ENCODE measurements at regions not wholly inside any gene's neighbourhood (a gene's known extent, or its start where the extent isn't known, plus 50 kb on each side); places are given as distances from the start of the nearest gene placed in this dataset.
"Not testable (repeated sequence)": the region's sequence is repeated elsewhere in the genome, so short reads cannot be mapped to it uniquely, and the experiment has no call there.

DNA sequence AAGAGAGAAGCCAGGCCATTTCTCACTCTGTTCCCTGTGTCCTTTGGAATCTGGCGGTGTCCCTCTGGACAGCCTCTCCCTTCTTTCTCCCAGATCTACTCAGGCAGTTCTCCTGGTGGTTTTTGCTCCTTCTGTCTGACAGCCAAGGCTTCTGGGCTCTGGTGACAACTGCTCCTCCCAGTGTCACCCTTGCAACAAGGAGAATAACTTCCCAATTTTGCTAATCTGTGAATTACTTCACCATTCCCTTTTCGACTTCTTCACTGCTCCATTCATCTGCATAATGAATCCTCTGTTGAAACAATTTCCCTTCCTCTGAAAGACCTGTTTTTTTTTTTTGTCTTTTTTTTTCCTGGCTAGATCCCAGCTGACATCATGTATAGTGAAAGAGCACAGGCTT lies 56.3 kb upstream of the PDE3B start:
- Mint-ChIP-seq H3K27me3 (ENCODE audit: unreplicated experiment) (peaks cover 5% of the 10 kb centered on the region), H3K27ac (ENCODE audit: unreplicated experiment) (no peak overlapping the region)

DNA sequence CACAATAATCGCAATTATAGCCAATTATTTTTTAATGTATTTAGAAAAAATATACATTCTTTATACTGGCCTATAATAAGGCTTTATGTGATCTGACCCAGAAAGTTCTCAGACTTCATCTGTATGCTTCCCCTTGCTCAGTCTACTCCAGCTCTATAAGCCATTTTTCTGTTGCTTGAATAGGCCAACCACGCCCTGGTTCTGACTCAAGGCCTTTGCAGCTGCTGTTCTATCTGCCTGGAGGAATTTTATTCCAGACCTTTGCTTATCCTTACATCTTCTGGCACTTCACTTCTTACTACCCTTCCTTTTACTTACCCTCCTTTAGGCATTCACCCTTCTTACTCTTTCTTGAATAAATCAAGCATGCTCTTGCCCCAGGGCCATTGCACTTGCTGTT lies 54.9 kb upstream of the PDE3B start:
- Mint-ChIP-seq H3K27ac (ENCODE audit: unreplicated experiment) (no peak overlapping the region), H3K4me1 (ENCODE audit: low read depth, unreplicated experiment) (peaks cover 14% of the 10 kb centered on the region)

More for the DNA sequence above, 56.3 kb upstream of the PDE3B start:
- no peak for TF ChIP-seq CTCF (IDR thresholded peaks at IDR 0.05; ENCODE audit: partially characterized antibody, unreplicated experiment)
- DNase-seq = no peak
- Mint-ChIP-seq H3K4me1 (ENCODE audit: low read depth, unreplicated experiment) (peaks cover 20% of the 10 kb centered on the region), H3K9me3 (ENCODE audit: unreplicated experiment) (peaks cover 7% of the 10 kb centered on the region), H3K36me3 (ENCODE audit: unreplicated experiment) (peaks cover 6% of the 10 kb centered on the region), H3K4me3 (ENCODE audit: unreplicated experiment) (no peak overlapping the region)

GRCh38 chr11:14589421-14589820 lies 54.2 kb upstream of the PDE3B start:
- Mint-ChIP-seq H3K4me3 (ENCODE audit: unreplicated experiment) (no peak overlapping the region), H3K9me3 (ENCODE audit: unreplicated experiment) (peaks cover 7% of the 10 kb centered on the region), H3K36me3 (ENCODE audit: unreplicated experiment) (peaks cover 6% of the 10 kb centered on the region), H3K27me3 (ENCODE audit: unreplicated experiment) (peaks cover 4% of the 10 kb centered on the region), H3K4me1 (ENCODE audit: low read depth, unreplicated experiment) (peaks cover 11% of the 10 kb centered on the region), H3K27ac (ENCODE audit: unreplicated experiment) (no peak overlapping the region)
- DNase-seq = no peak
- TF ChIP-seq CTCF (IDR thresholded peaks at IDR 0.05; ENCODE audit: partially characterized antibody, unreplicated experiment) = no peak

More for the DNA sequence above, 54.9 kb upstream of the PDE3B start:
- H3K27me3 Mint-ChIP-seq (ENCODE audit: unreplicated experiment) = peaks cover 5% of the 10 kb centered on the region
- TF ChIP-seq CTCF (IDR thresholded peaks at IDR 0.05; ENCODE audit: partially characterized antibody, unreplicated experiment) = no peak
- H3K4me3 Mint-ChIP-seq (ENCODE audit: unreplicated experiment) = no peak overlapping the region
- peaks cover 7% of the 10 kb centered on the region for H3K9me3 Mint-ChIP-seq (ENCODE audit: unreplicated experiment)
- no peak for DNase-seq
- peaks cover 6% of the 10 kb centered on the region for H3K36me3 Mint-ChIP-seq (ENCODE audit: unreplicated experiment)

- not testable (repeated sequence) for H3K4me3 Mint-ChIP-seq (ENCODE audit: unreplicated experiment); H3K36me3 Mint-ChIP-seq (ENCODE audit: unreplicated experiment); H3K27me3 Mint-ChIP-seq (ENCODE audit: unreplicated experiment); H3K27ac Mint-ChIP-seq (ENCODE audit: unreplicated experiment); DNase-seq; H3K4me1 Mint-ChIP-seq (ENCODE audit: low read depth, unreplicated experiment); H3K9me3 Mint-ChIP-seq (ENCODE audit: unreplicated experiment)
Measured at GRCh38 chr11:14591046-14591445, 52.6 kb upstream of the PDE3B start.

GRCh38 chr11:14593671-14594070 lies 49.9 kb upstream of the PDE3B start:
- Mint-ChIP-seq H3K36me3 (ENCODE audit: unreplicated experiment) (peaks cover 17% of the 10 kb centered on the region), H3K4me3 (ENCODE audit: unreplicated experiment) (no peak overlapping the region), H3K27ac (ENCODE audit: unreplicated experiment) (no peak overlapping the region), H3K9me3 (ENCODE audit: unreplicated experiment) (peaks cover 8% of the 10 kb centered on the region), H3K4me1 (ENCODE audit: low read depth, unreplicated experiment) (no peaks in the 10 kb centered on the region), H3K27me3 (ENCODE audit: unreplicated experiment) (peaks cover 3% of the 10 kb centered on the region)
- TF ChIP-seq CTCF (IDR thresholded peaks at IDR 0.05; ENCODE audit: partially characterized antibody, unreplicated experiment) = no peak
- DNase-seq = no peak

Data from glutamatergic neuron (in vitro differentiated cells).